ENCODE measurements at regions not wholly inside any gene's neighbourhood (a gene's known extent, or its start where the extent isn't known, plus 50 kb on each side); places are given as distances from the start of the nearest gene placed in this dataset.
"Not testable (repeated sequence)": the region's sequence is repeated elsewhere in the genome, so short reads cannot be mapped to it uniquely, and the experiment has no call there.

GRCh38 chr11:71140206-71140919 is 112.0 kb downstream of the SHANK2 start:
- no peak overlapping the region for H3K4me3 Mint-ChIP-seq
- DNase-seq, result no peak
- no peak overlapping the region for H3K27ac Mint-ChIP-seq
- no peaks in the 10 kb centered on the region for H3K4me1 Mint-ChIP-seq
- POLR2A ChIA-PET, result no interaction called here
- H3K36me3 Mint-ChIP-seq (ENCODE audit: low read depth), result no peaks in the 10 kb centered on the region
- no peaks in the 10 kb centered on the region for H3K27me3 Mint-ChIP-seq
- CTCF ChIA-PET, result no interaction called here
- peaks cover 2% of the 10 kb centered on the region for H3K9me3 Mint-ChIP-seq

DNA sequence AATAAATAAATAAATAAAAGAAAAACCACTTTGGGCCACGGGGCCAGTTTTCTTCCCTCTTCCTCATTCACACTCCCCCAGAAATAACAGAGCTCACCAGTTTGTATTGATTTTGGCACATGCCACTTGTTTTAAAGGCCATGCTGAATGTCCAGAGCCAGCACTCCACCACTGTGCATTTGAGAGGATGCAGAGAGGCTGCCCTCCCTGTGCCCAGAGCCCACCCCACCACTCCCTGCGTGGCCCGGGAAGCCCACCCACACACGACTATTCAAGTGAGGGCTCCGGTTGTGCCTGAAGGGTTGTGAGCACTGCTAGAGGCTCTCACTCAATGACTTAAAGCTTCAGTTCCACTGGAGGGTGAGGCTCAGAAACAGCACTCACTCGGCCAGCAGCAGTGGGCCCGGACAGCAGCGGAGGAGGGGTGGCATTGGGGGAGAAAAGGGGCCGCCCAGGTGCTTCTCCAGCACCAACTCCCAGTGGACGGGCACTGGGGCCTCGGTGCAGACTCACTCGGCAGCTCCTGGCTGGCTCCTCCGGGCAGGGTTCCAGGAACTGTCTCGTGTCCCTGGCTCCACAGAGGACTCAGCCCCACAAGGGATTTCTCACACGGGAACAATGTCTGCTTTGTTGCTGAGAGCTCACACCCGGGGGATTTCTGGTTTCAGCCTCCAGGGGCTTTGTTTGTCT is 112.7 kb downstream of the SHANK2 start:
- H3K4me3 Mint-ChIP-seq, result no peak overlapping the region
- POLR2A ChIA-PET, result no interaction called here
- DNase-seq, result no peak

GRCh38 chr11:71138737-71139425 is 113.5 kb downstream of the SHANK2 start:
- Mint-ChIP-seq H3K36me3 (ENCODE audit: low read depth) (no peaks in the 10 kb centered on the region), H3K27ac (no peak overlapping the region), H3K9me3 (peaks cover 4% of the 10 kb centered on the region), H3K27me3 (no peaks in the 10 kb centered on the region), H3K4me3 (no peak overlapping the region), H3K4me1 (no peaks in the 10 kb centered on the region)
- ChIA-PET CTCF (no interaction called here), POLR2A (no interaction called here)
- DNase-seq, result no peak

More for the DNA sequence above, 112.7 kb downstream of the SHANK2 start:
- Mint-ChIP-seq H3K4me1 (no peaks in the 10 kb centered on the region), H3K27me3 (no peaks in the 10 kb centered on the region), H3K9me3 (peaks cover 4% of the 10 kb centered on the region), H3K27ac (no peak overlapping the region), H3K36me3 (ENCODE audit: low read depth) (no peaks in the 10 kb centered on the region)
- CTCF ChIA-PET, result no interaction called here

DNA sequence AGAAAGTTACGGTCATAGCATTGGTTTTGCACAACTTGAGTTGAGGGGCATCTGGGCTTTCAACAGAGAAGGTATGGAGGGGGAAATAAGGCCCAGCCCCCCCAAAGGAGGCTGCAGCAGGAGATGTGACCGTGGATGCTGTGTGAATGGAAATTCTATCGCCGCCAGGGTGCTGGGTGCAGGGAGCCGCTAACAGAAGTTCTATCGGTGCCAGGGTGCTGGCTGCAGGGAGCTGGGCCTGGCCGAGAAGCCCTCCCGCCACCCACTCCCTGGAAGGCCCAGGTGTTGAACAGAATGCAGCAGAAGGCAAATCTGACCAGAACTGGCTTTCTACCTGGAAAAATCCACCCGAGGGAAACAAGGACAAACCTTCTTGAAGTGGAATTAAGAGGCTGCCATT is 115.0 kb downstream of the SHANK2 start:
- ChIA-PET POLR2A (no interaction called here), CTCF (interaction anchor here (0.6 kb wide), 1 partner anchor 10 kb away, joined by 3 read pairs; no protein-coding TSS in a partner anchor)
- H3K4me1 Mint-ChIP-seq, result no peaks in the 10 kb centered on the region
- H3K27ac Mint-ChIP-seq, result no peak overlapping the region
- no peaks in the 10 kb centered on the region for H3K36me3 Mint-ChIP-seq (ENCODE audit: low read depth)
- no peak overlapping the region for H3K4me3 Mint-ChIP-seq
- DNase-seq, result no peak
- no peaks in the 10 kb centered on the region for H3K27me3 Mint-ChIP-seq
- peaks cover 4% of the 10 kb centered on the region for H3K9me3 Mint-ChIP-seq

DNA sequence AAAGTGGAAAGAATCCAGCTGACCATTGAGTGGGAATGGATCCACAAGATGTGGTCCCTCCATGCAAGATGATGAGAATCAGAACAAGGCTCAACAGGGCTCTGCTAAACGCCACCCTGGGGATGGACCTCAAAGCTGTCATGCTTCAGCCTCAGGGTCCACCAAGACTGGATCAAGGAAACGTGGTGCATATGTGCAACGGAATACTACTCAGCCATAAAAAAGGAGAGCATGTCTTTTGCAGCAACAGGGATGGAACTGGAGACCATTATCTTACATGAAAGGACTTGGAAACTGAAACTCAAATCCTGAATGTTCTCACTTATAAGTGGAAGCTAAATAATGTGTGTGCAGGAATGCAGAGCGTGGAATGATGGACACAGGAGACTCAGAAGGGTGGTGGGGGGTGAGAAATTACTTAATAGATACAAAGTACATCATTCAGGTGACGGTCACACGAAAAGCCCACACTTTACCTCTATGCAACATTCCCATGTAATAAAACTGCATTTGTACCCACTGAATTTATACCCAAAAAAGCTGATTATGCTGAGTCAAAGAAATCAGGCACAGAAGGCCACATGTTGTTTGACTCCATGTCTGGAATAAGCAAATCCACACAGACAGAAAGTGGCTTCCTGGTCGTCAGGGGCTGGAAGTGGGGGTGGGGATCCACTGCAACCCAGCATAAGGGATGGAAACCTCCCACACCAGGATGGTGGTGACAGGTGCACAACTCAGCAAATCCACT is 116.1 kb downstream of the SHANK2 start:
- Mint-ChIP-seq H3K27me3 (no peaks in the 10 kb centered on the region), H3K36me3 (ENCODE audit: low read depth) (no peaks in the 10 kb centered on the region), H3K4me3 (no peak overlapping the region), H3K9me3 (peaks cover 4% of the 10 kb centered on the region), H3K4me1 (no peaks in the 10 kb centered on the region), H3K27ac (no peak overlapping the region)
- CTCF ChIA-PET, result no interaction called here
- POLR2A ChIA-PET, result no interaction called here
- no peak for DNase-seq

- Mint-ChIP-seq H3K27me3 (no peaks in the 10 kb centered on the region), H3K27ac (no peak overlapping the region), H3K4me3 (no peak overlapping the region)
Measured at GRCh38 chr11:71135112-71135511, 117.3 kb downstream of the SHANK2 start.

GRCh38 chr11:71133946-71134345 is 118.4 kb downstream of the SHANK2 start:
- no peak for DNase-seq
- CTCF ChIA-PET, result interaction anchor here (0.7 kb wide), 1 partner anchor 486 kb away, joined by 3 read pairs; no protein-coding TSS in a partner anchor
- Mint-ChIP-seq H3K27ac (no peak overlapping the region), H3K27me3 (no peaks in the 10 kb centered on the region), H3K4me3 (no peak overlapping the region), H3K36me3 (ENCODE audit: low read depth) (no peaks in the 10 kb centered on the region), H3K9me3 (peaks cover 4% of the 10 kb centered on the region), H3K4me1 (no peaks in the 10 kb centered on the region)
- POLR2A ChIA-PET, result no interaction called here

More at GRCh38 chr11:71135112-71135511, 117.3 kb downstream of the SHANK2 start:
- DNase-seq, result no peak
- Mint-ChIP-seq H3K9me3 (peaks cover 4% of the 10 kb centered on the region), H3K4me1 (no peaks in the 10 kb centered on the region), H3K36me3 (ENCODE audit: low read depth) (no peaks in the 10 kb centered on the region)
- POLR2A ChIA-PET, result no interaction called here
- CTCF ChIA-PET, result no interaction called here

DNA sequence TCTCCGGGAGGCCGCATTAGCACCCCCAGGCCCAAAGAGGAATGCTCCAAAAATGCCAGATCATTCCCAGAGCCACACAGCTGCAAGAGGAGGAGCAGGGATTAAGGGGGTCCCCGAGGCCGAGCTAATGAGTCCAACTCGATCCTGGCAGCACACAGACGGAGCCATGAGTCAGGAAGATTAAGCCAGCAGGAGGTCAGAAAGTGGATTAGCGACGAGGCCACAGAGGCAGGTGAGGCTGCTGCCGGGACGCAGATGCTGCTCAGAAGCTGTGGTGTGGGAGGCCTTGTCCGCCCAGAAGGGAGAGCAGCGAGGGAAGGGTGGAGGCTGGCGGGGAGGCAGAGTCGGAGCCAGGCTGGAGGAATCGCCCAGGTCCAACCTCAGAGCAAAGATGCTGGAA is 120.5 kb downstream of the SHANK2 start:
- POLR2A ChIA-PET, result no interaction called here
- no peaks in the 10 kb centered on the region for H3K27me3 Mint-ChIP-seq
- DNase-seq, result no peak
- peaks cover 4% of the 10 kb centered on the region for H3K9me3 Mint-ChIP-seq
- CTCF ChIA-PET, result no interaction called here
- no peak overlapping the region for H3K4me3 Mint-ChIP-seq
- no peaks in the 10 kb centered on the region for H3K36me3 Mint-ChIP-seq (ENCODE audit: low read depth)
- H3K27ac Mint-ChIP-seq, result no peak overlapping the region
- no peaks in the 10 kb centered on the region for H3K4me1 Mint-ChIP-seq

DNA sequence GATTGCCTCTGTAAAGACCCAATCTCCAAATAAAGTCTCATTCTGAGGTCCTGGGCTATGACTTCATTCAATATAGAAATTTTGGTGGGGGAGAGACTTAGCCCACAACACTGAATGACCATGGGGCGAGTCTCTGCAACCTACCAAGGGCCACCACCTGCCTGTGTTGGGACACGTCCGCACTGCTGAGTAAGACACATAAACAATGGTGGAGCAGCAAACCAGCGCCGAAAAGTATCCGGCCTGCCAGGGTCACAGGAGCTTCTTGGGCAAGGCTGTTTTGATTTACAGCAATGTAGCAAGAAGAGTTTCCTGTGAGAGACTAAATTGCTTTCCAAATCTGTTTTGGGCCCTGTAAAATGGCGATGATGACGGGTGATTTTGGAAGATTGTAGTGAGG is 122.3 kb downstream of the SHANK2 start:
- Mint-ChIP-seq H3K36me3 (ENCODE audit: low read depth) (no peaks in the 10 kb centered on the region), H3K27me3 (no peaks in the 10 kb centered on the region)

GRCh38 chr11:71129624-71130023 is 122.8 kb downstream of the SHANK2 start:
- ChIA-PET POLR2A (no interaction called here), CTCF (no interaction called here)
- H3K36me3 Mint-ChIP-seq (ENCODE audit: low read depth), result no peaks in the 10 kb centered on the region
- H3K4me3 Mint-ChIP-seq, result no peak overlapping the region
- no peaks in the 10 kb centered on the region for H3K27me3 Mint-ChIP-seq
- H3K27ac Mint-ChIP-seq, result no peak overlapping the region
- no peak for DNase-seq
- H3K9me3 Mint-ChIP-seq, result no peaks in the 10 kb centered on the region
- no peaks in the 10 kb centered on the region for H3K4me1 Mint-ChIP-seq

More for the DNA sequence above, 122.3 kb downstream of the SHANK2 start:
- H3K27ac Mint-ChIP-seq, result no peak overlapping the region
- H3K4me1 Mint-ChIP-seq, result no peaks in the 10 kb centered on the region
- CTCF ChIA-PET, result no interaction called here
- POLR2A ChIA-PET, result no interaction called here
- no peak overlapping the region for H3K4me3 Mint-ChIP-seq
- no peak for DNase-seq
- peaks cover 2% of the 10 kb centered on the region for H3K9me3 Mint-ChIP-seq

GRCh38 chr11:71127806-71128205 is 124.6 kb downstream of the SHANK2 start:
- H3K4me3 Mint-ChIP-seq, result no peak overlapping the region
- DNase-seq, result no peak
- no peaks in the 10 kb centered on the region for H3K4me1 Mint-ChIP-seq
- H3K9me3 Mint-ChIP-seq, result peaks cover 6% of the 10 kb centered on the region
- no peaks in the 10 kb centered on the region for H3K36me3 Mint-ChIP-seq (ENCODE audit: low read depth)
- POLR2A ChIA-PET, result no interaction called here
- CTCF ChIA-PET, result no interaction called here
- H3K27ac Mint-ChIP-seq, result no peak overlapping the region
- no peaks in the 10 kb centered on the region for H3K27me3 Mint-ChIP-seq

GRCh38 chr11:71126401-71126800 is 126.0 kb downstream of the SHANK2 start:
- H3K4me3 Mint-ChIP-seq; H3K27ac Mint-ChIP-seq; H3K4me1 Mint-ChIP-seq; H3K9me3 Mint-ChIP-seq; CTCF ChIA-PET; H3K36me3 Mint-ChIP-seq (ENCODE audit: low read depth); H3K27me3 Mint-ChIP-seq; POLR2A ChIA-PET; DNase-seq: not testable (repeated sequence)

DNA sequence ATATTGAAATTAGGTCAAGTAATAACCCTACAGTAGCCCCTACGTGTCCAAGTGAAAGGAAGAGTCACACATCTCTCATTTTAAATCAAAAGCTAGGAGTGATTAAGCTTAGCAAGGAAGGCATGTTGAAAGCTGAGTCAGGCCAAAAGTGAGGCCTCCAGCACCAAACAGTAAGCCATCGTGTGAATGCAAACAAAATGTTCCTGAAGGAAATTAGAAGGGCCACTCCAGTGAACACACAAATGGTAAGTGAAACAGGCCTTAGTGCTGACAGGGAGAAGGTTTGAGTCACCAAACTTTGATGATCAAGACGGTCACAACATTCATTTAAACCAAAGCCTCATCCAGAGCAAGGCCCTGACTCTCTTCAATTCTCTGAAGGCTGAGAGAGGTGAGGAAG is 127.2 kb downstream of the SHANK2 start:
- DNase-seq, result no peak
- Mint-ChIP-seq H3K9me3 (peaks cover 6% of the 10 kb centered on the region), H3K27ac (no peak overlapping the region), H3K27me3 (no peaks in the 10 kb centered on the region), H3K4me3 (no peak overlapping the region), H3K4me1 (no peaks in the 10 kb centered on the region), H3K36me3 (ENCODE audit: low read depth) (no peaks in the 10 kb centered on the region)
- ChIA-PET CTCF (no interaction called here), POLR2A (no interaction called here)
